ENCODE measurements at regions not wholly inside any gene's neighbourhood (a gene's known extent, or its start where the extent isn't known, plus 50 kb on each side); places are given as distances from the start of the nearest gene placed in this dataset.

DNA sequence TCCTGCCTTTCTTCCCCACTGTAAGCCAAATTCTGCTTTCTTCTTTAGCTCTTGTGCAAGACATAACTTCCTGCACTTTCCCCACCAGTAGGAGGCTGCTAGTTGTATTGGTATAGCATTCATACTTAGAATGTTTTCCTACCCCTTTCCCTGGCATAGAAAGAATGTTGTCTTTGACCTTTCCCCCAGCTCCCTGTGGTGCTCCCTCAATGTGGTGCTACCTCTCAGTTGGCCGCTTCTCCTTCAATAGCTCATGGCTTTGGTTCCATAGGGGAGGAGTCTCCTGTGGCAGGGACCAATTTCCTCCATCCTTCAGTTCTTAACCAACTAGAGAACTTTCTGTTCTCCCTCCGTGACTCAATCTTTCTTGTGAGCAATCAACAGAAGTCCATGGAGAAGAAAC is 67.5 kb upstream of the AKAP13 start:
- DNase-seq = no peak

- DNase-seq = no peak
Observed at GRCh38 chr15:85313339-85313738, 67.1 kb upstream of the AKAP13 start.

- DNase-seq = no peak
Observed at GRCh38 chr15:85314146-85314545, 66.3 kb upstream of the AKAP13 start.

GRCh38 chr15:85314633-85315032 is 65.8 kb upstream of the AKAP13 start:
- DNase-seq = no peak

GRCh38 chr15:85316244-85316934 is 64.0 kb upstream of the AKAP13 start:
- no peak for DNase-seq

GRCh38 chr15:85318048-85318731 is 62.2 kb upstream of the AKAP13 start:
- DNase-seq = peak; percentile 6

DNA sequence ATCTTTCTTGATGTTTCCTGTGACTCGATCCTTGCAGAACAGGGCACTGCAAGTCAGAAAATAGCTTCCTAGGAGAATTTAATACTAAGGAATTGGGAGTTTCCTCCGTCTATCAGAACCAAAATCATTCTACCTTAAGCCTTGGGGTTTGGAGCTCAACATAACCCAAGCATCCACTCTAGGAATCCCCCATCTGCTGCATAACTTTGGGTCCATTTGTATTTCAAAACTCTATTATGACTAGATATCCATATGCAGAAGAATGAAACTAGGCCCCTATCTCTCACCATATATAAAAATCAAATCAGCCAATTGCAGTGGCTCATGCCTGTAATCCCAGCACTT is 61.7 kb upstream of the AKAP13 start:
- DNase-seq = no peak

- no peak for DNase-seq
Observed at GRCh38 chr15:85324202-85324601, 56.2 kb upstream of the AKAP13 start.

- no peak for DNase-seq
Observed at GRCh38 chr15:85325834-85326233, 54.6 kb upstream of the AKAP13 start.

- no peak for DNase-seq
Observed at GRCh38 chr15:85326291-85326690, 54.1 kb upstream of the AKAP13 start.

DNA sequence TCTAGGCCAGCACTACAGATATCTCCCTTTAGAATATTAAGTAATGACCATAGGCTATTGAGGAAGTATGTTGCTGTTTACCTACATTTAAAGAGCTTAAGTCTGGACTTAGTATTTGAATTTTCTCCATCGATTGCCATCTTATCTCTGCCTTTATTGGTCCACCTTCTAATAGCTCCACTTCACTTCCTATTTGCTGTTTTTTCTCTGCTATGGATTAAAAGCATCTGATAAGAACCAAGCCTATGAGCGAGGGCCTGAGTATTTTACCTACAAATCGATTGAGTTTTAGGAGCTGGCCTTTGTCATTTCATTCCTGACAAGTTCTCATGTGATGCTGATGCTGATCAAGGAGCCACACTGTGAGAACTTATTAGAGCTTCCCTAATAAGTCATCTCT is 52.6 kb upstream of the AKAP13 start:
- no peak for DNase-seq

DNA sequence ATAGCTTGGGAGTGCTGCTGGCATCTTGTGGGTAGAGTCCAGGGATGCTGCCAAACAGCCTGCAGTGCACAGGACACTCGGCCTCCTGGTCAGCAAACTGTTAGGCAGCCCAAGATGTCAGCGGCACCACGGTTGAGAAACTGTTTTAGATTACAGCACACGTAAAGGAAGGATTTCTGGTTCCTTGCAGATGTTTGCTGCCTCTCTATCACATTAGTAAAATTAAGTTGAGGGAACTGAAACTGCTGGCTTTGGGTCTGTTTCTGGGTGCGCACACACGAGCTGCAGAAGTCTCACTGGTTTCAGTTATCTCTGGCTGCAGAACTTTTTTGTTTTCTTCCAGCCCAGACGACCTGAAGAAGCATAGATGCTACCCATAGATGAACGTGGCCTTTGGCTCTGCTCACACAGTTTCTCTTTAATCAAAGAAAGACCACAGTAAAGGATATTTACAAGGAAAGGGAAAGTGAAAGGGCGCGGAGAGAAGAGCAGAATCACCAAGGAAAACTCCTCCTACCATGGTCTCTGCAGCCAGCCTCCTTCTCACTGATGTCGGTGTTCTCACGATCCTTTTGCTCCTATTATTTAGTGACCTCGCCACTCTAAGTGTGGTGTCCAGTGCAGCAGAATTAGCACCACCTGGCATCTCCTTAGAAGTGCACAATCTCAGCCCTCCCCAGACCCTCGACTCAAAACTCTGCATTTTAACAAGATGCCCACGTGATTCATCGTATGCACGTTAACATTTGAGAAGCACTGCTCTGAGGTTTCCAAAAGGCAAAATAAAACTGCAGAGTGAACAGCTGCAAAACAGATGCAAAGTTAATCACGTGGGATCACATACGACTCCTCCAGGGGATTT is 50.6 kb upstream of the AKAP13 start:
- no peak for DNase-seq
